ENCODE measurements at regions not wholly inside any gene's neighbourhood (a gene's known extent, or its start where the extent isn't known, plus 50 kb on each side); places are given as distances from the start of the nearest gene placed in this dataset.

DNA sequence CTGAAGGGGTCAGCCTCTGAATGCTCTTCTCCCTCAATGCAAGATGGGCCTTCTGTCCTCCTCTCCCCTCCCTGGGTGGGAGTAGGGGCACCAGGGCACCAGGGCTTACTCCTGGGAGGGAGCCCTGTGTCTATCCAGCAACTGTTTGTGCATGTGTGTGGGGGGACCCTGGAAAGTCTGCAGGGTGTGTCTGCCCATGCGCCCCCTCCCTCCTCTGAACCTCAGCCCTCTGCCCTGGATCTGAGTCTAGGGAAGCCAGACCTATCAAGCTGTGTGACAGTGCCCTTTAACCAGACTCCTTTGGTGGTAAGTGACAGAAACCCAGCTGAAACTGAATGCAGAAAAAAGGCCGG is 213.3 kb upstream of the ZNF536 start:
- CTCF ChIA-PET = no interaction called here
- BruUV-seq (replicated peaks) = no TSS peak
- no peak for ATAC-seq
- H3K9me3 ChIP-seq (replicated peaks; ENCODE audit: control insufficient read depth, insufficient read depth, low read length) = no peaks in the 10 kb centered on the region
- H3K4me2 ChIP-seq (ENCODE audit: control insufficient read depth, insufficient read depth) = no peak overlapping the region
- no peaks in the 10 kb centered on the region; a peak in 1 of 4 replicates for H3K27me3 ChIP-seq (replicated peaks in 1 of 2; ENCODE audit: control insufficient read depth in 2 of 2, insufficient read depth in 2 of 2, low read length in 1 of 2)
- no peak overlapping the region for H3K4me3 ChIP-seq
- H2AFZ ChIP-seq (ENCODE audit: control insufficient read depth, low read depth, low read length) = no peak overlapping the region
- H4K20me1 ChIP-seq (ENCODE audit: control insufficient read depth, insufficient read depth) = no peaks in the 10 kb centered on the region
- H3K36me3 ChIP-seq (ENCODE audit: control insufficient read depth in 2 of 2, insufficient read depth in 2 of 2, low read length in 1 of 2) = no peaks in the 10 kb centered on the region
- intact Hi-C loops (cut with micrococcal nuclease; ENCODE audit: unreplicated experiment) (no loop called here), in situ Hi-C loops (cut with MboI) (no loop called here)
- POLR2A ChIA-PET = no interaction called here
- no peak for FAIRE-seq
- WGBS (ENCODE audit: insufficient coverage, insufficient replicate concordance, low lambda C conversion rate, missing lambda C conversion rate) = 61% methylated on average over 2 of the region's 2 CpGs
- SMC1A ChIA-PET (ENCODE audit: uncharacterized antibody, unreplicated experiment) = no interaction called here
- H3K9ac ChIP-seq (ENCODE audit: control insufficient read depth, insufficient read depth, low read length) = no peak overlapping the region
- RAD21 ChIA-PET (ENCODE audit: unreplicated experiment) = no interaction called here
- H3K4me1 ChIP-seq (ENCODE audit: control insufficient read depth, insufficient read depth, low read length) = peaks cover 5% of the 10 kb centered on the region; the same call in 1 of the 2 replicates
- DNase-seq (ENCODE audit: low read depth, low spot score) = no peak
- no peak overlapping the region for H3K27ac ChIP-seq (ENCODE audit: control insufficient read depth, insufficient read depth)
- no peaks in the 10 kb centered on the region for H3K79me2 ChIP-seq (ENCODE audit: control insufficient read depth, insufficient read depth, low read length)
- TF ChIP-seq, protein P1, sequence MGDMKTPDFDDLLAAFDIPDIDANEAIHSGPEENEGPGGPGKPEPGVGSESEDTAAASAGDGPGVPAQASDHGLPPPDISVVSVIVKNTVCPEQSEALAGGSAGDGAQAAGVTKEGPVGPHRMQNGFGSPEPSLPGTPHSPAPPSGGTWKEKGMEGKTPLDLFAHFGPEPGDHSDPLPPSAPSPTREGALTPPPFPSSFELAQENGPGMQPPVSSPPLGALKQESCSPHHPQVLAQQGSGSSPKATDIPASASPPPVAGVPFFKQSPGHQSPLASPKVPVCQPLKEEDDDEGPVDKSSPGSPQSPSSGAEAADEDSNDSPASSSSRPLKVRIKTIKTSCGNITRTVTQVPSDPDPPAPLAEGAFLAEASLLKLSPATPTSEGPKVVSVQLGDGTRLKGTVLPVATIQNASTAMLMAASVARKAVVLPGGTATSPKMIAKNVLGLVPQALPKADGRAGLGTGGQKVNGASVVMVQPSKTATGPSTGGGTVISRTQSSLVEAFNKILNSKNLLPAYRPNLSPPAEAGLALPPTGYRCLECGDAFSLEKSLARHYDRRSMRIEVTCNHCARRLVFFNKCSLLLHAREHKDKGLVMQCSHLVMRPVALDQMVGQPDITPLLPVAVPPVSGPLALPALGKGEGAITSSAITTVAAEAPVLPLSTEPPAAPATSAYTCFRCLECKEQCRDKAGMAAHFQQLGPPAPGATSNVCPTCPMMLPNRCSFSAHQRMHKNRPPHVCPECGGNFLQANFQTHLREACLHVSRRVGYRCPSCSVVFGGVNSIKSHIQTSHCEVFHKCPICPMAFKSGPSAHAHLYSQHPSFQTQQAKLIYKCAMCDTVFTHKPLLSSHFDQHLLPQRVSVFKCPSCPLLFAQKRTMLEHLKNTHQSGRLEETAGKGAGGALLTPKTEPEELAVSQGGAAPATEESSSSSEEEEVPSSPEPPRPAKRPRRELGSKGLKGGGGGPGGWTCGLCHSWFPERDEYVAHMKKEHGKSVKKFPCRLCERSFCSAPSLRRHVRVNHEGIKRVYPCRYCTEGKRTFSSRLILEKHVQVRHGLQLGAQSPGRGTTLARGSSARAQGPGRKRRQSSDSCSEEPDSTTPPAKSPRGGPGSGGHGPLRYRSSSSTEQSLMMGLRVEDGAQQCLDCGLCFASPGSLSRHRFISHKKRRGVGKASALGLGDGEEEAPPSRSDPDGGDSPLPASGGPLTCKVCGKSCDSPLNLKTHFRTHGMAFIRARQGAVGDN (IDR thresholded peaks at IDR 0.05) = no peak
- TF ChIP-seq, protein P2, sequence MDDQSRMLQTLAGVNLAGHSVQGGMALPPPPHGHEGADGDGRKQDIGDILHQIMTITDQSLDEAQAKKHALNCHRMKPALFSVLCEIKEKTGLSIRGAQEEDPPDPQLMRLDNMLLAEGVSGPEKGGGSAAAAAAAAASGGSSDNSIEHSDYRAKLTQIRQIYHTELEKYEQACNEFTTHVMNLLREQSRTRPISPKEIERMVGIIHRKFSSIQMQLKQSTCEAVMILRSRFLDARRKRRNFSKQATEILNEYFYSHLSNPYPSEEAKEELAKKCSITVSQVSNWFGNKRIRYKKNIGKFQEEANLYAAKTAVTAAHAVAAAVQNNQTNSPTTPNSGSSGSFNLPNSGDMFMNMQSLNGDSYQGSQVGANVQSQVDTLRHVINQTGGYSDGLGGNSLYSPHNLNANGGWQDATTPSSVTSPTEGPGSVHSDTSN (IDR thresholded peaks at IDR 0.05; ENCODE audit: insufficient replicate concordance, low read depth, low read length) = no peak
- TF ChIP-seq, protein P3, sequence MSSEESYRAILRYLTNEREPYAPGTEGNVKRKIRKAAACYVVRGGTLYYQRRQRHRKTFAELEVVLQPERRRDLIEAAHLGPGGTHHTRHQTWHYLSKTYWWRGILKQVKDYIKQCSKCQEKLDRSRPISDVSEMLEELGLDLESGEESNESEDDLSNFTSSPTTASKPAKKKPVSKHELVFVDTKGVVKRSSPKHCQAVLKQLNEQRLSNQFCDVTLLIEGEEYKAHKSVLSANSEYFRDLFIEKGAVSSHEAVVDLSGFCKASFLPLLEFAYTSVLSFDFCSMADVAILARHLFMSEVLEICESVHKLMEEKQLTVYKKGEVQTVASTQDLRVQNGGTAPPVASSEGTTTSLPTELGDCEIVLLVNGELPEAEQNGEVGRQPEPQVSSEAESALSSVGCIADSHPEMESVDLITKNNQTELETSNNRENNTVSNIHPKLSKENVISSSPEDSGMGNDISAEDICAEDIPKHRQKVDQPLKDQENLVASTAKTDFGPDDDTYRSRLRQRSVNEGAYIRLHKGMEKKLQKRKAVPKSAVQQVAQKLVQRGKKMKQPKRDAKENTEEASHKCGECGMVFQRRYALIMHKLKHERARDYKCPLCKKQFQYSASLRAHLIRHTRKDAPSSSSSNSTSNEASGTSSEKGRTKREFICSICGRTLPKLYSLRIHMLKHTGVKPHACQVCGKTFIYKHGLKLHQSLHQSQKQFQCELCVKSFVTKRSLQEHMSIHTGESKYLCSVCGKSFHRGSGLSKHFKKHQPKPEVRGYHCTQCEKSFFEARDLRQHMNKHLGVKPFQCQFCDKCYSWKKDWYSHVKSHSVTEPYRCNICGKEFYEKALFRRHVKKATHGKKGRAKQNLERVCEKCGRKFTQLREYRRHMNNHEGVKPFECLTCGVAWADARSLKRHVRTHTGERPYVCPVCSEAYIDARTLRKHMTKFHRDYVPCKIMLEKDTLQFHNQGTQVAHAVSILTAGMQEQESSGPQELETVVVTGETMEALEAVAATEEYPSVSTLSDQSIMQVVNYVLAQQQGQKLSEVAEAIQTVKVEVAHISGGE (CRISPR knock-in tag; IDR thresholded peaks at IDR 0.05) = no peak
- TF ChIP-seq MYC (IDR thresholded peaks at IDR 0.05; ENCODE audit: insufficient read depth, insufficient read length, insufficient replicate concordance, low read length, severe bottlenecking) (no peak), BMI1 (IDR thresholded peaks at IDR 0.05; ENCODE audit: borderline replicate concordance) (no peak), SRF (IDR thresholded peaks at IDR 0.05; ENCODE audit: low read depth in 2 of 2, low read length in 2 of 2) (no peak), TARDBP (IDR thresholded peaks at IDR 0.05; ENCODE audit: borderline replicate concordance) (no peak)
- TF ChIP-seq, protein P4, sequence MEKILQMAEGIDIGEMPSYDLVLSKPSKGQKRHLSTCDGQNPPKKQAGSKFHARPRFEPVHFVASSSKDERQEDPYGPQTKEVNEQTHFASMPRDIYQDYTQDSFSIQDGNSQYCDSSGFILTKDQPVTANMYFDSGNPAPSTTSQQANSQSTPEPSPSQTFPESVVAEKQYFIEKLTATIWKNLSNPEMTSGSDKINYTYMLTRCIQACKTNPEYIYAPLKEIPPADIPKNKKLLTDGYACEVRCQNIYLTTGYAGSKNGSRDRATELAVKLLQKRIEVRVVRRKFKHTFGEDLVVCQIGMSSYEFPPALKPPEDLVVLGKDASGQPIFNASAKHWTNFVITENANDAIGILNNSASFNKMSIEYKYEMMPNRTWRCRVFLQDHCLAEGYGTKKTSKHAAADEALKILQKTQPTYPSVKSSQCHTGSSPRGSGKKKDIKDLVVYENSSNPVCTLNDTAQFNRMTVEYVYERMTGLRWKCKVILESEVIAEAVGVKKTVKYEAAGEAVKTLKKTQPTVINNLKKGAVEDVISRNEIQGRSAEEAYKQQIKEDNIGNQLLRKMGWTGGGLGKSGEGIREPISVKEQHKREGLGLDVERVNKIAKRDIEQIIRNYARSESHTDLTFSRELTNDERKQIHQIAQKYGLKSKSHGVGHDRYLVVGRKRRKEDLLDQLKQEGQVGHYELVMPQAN (conservative IDR thresholded peaks at IDR 0.05) = no peak
- TF ChIP-seq, protein P5, sequence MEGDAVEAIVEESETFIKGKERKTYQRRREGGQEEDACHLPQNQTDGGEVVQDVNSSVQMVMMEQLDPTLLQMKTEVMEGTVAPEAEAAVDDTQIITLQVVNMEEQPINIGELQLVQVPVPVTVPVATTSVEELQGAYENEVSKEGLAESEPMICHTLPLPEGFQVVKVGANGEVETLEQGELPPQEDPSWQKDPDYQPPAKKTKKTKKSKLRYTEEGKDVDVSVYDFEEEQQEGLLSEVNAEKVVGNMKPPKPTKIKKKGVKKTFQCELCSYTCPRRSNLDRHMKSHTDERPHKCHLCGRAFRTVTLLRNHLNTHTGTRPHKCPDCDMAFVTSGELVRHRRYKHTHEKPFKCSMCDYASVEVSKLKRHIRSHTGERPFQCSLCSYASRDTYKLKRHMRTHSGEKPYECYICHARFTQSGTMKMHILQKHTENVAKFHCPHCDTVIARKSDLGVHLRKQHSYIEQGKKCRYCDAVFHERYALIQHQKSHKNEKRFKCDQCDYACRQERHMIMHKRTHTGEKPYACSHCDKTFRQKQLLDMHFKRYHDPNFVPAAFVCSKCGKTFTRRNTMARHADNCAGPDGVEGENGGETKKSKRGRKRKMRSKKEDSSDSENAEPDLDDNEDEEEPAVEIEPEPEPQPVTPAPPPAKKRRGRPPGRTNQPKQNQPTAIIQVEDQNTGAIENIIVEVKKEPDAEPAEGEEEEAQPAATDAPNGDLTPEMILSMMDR (IDR thresholded peaks at IDR 0.05 in 2 of 3, conservative IDR thresholded peaks at IDR 0.05 in 1 of 3; ENCODE audit: control insufficient read depth in 2 of 3, extremely low read depth in 1 of 3, insufficient read depth in 1 of 3, low read depth in 3 of 3, low read length in 3 of 3) = no peak
